GM18951 (cell line): ENCODE measurements at regions not wholly inside any gene's neighbourhood (a gene's known extent, or its start where the extent isn't known, plus 50 kb on each side); places are given as distances from the start of the nearest gene placed in this dataset.

ENCODE experiments used
- POLR2A ChIP-seq: IDR thresholded peaks from 4 replicates; pipeline ENCODE4 v1.6.1; 2011; ENCODE audit warnings: mild to moderate bottlenecking; ENCODE audit not compliant: insufficient read length, insufficient read depth; ENCODE audit errors: extremely low read depth
- in situ Hi-C: fragments of 300-500 bp; cut with MboI; formaldehyde crosslinking; loops from one replicate; pipeline ENCODE4 v1.12.0; 2022; ENCODE audit warnings: low sequenced_read_pairs, mixed read lengths, inconsistent platforms; ENCODE audit not compliant: unreplicated experiment

DNA sequence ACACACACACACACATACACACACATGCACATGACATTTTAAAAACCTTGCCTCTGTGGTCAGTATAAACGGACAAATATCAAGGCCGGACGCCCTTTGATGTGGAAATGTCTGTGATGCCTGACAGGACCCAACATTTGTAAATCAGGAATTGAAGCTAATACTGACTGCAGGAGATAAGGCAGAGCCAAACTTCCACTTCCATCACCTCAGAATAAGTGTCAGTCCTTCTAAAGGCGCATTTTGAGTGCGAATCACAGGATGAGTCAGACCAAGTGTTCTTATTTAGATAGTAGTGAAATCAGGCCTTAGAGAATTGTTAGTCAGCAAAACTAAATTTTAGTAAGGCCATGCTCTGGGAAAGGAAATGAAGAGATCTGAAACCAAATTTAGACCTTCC lies 211.7 kb upstream of the LRATD1 start:
- in situ Hi-C loops, result no loop called here
- TF ChIP-seq POLR2A, result no peak

DNA sequence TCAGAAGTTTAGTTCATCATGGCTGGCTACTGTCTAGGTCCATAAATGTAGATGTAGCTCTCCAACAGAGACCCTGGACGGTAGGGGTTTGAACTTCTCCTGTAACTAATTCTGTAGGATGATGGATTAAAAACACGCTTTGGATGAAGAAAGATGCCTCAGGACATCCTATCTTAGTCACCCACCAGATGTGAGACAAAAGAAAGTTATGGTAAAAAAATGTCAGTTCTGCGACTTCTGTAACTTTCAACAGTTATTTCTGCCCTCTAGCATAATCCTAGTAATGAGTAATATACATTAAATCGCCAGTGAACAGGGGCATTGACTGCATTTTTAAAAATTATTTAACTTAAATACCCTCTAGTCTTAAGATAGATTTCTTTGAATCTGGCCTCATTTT lies 210.1 kb upstream of the LRATD1 start:
- TF ChIP-seq POLR2A, result no peak
- in situ Hi-C loops, result no loop called here

DNA sequence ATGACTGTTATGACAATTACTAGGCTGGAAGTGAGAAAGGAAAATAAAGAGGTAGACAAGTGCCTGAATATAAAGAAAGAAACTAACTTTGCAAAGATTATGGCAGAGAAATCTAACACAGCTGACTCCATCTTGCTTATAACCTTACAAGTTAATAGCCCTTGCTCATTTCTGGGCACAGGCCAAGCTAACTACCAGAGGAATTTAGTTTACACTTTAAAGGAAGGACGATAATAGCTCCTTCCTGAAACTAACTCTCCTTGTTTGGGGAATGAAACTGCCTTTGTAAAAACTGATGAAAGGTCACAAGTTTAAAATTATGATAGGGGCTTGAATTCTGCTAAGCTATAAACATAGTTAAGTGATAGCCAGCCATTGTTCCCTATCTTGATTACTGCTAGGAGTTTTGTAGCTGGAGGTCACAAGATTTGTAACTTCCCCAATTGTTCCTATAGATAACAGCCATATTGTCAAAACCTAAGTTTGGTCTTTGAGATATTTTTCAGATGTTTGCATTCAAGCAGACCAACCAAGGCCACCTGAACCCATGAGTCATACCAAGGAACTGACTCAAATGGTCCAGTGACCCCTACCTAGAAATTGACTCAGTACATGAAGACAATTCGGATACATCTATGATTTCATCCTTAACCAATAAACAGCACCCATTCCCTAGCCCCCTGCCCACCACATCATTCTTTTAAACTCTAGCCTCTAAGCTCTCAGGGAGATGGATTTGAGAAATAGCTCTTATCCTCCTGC lies 209.2 kb upstream of the LRATD1 start:
- in situ Hi-C loops, result no loop called here
- no peak for TF ChIP-seq POLR2A

DNA sequence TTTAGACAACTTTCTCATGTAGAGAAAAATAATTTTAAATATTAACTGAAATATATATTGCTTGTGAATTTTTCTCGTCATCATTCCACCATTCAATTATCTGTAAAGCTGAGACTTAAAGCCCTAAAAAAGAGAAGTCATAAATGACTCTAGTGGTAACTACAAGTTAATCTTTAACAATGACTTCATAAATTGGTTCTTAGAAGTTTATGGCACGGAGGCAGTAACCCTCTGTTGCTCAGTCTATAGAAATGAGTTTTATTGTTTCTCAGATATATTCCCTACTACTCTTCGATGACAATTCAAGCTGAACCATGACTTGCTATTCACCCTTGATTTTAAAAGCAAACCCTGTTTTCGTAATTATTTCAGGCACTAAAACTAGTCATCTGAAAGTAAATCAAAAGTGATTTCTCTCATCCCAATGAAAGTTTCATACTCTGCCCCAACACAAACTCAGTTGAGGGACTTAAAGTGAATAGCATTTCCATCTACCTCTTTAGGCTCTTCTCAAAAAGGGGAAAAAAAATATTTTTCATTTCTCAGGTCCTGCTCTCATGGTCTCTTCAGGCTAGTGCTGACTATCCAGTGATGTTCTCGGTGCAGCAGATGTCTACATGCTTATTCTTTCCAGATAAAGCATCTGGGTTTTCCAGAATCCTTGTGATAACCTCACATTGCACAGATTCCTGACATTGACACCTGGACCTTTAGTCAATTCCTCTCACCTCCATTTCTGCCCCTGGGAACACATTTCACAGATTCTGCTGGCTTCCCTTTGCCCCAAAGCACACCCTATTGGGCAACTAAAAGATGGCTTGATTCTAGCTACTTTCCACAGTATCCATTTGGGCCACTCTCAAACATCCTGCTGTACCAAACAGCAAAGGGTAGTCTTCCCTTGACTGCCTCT lies 207.8 kb upstream of the LRATD1 start:
- TF ChIP-seq POLR2A, result no peak
- in situ Hi-C loops, result no loop called here

DNA sequence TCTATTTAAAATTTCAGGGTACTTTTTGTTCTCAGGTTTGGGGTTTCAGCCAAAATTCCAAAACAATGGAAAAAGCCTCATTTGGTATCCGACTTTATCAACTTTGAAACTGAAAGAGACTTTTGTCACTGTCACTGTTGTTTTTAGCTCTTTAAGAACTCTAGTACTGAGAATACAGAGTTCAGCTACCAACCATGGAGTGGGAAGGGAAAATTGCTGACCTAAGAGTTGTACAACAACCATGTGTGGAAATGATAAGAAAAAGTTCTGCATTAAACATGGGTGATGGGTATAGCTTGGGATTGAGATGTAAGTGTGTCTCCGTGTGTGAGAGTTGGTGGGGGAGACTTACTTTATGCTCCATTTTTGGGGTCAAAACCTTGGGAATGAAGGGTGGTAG lies 206.6 kb upstream of the LRATD1 start:
- TF ChIP-seq POLR2A, result no peak
- in situ Hi-C loops, result no loop called here

DNA sequence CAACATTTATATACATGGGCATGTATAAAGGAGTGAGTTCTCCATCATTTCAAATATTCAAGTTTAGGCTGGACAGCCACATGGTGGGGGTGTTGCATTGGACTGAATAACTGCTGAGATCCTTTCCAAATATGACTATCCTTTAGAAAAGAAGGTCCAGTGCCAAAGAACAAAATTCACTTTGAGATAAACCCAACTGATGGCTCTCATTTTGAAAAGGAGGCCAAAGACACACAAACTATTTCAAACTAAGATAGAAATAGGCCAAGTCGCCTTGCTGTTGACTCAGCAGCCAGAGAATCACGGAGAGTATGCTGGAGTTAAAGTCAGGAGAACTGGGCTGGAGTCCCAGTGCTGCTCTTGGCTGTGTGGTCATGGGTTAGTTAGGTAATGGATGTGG lies 204.5 kb upstream of the LRATD1 start:
- no peak for TF ChIP-seq POLR2A
- in situ Hi-C loops, result no loop called here

DNA sequence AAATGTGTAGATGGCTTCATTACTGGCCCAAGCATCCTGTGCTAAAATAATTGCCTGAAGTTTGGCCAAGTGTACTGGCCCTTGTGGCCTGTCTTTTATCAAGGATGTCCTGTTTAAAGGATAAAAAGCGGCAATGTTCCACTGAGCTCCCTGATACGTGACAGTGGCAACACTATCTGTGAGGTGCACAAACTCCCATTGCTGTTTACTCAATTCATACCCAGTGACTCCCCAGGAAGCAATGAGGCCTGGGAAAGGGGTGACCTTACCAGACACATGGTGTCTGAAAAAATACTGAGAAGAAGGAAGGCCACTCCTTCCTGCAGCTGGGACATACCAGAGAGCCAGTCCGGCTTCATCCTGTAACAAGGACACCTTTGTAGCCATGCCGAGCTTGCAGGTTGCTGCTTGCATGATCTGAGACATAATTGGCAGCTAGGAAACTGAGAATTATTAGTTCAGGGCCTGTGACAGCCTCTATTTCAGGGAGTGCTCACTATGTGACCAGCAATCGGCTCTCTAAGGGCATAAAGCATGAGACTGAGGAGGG lies 198.5 kb upstream of the LRATD1 start:
- in situ Hi-C loops, result no loop called here
- no peak for TF ChIP-seq POLR2A

DNA sequence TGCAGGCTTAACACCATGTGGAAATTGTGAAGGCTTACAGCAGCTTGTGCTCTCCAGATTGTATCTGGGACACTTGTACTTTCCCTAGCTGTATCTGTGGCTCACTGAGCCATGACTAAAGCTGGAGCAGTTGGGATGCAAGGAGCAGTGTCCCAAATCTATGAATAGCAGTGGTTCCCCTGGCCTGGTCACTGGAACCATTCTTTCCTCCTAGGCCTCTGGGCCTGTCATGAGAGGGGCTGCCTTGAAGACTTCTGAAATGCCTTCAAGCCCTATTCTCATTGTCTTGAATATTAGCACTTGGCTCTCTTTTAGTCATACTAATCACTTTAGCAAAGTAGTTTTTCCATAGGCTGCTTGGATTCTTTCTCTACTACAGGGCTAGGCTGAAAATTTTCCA lies 186.8 kb upstream of the LRATD1 start:
- in situ Hi-C loops, result no loop called here
- no peak for TF ChIP-seq POLR2A

DNA sequence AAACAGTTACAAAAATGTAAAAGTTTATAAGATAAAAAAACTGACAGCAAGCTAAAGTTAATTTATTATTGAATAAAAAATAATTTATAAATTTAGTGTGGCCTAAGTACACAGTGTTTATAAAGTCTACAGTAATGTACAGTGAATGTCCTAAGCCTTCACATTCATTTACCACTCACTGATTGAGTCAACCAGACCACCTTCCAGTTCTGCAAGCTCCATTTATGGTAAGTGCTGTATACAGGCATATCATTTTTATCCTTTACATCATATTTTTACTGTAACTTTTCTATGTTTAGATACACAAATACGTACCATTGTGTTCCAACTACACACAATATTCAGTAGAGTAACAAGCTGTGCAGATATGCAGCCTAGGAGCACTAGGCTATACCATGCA lies 184.2 kb upstream of the LRATD1 start:
- in situ Hi-C loops, result no loop called here
- TF ChIP-seq POLR2A, result no peak

DNA sequence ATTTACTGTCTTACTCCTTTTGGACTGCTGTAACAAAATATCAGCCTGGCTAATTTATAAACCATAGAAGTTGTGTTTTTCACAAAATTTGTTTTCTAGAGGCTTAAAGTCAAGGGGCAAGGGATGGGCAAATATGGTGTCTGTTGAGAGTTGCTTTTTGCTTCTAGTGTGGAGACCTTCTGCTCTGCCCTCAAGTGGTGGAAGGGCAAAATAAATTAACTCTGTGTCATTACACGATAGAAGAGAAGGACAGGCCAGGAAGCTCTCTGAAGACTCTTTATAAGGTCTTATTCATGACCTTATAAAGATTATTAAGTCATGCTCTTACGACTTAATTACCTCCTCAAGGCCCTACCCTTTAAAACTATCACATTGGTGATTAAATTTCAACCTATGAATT lies 181.2 kb upstream of the LRATD1 start:
- in situ Hi-C loops, result no loop called here
- no peak for TF ChIP-seq POLR2A

DNA sequence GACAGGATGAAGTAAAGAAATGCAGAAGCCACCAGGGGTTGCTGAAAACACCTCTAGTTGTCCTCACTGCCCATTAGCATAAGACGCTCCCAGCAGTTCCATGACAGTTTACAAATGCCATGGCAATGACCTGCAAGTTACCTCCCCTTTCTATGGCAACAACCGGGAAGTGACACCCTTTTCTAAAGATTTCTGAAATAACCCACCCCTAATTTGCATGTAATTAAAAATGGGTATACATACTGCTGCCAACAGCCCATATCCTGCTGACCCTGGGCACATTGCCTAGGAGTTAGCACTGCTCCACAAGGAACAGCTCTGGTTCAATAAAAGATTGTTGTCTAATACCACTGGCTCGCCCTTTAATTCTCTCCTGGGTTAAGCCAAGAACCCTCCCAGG lies 178.3 kb upstream of the LRATD1 start:
- no peak for TF ChIP-seq POLR2A
- in situ Hi-C loops, result no loop called here

DNA sequence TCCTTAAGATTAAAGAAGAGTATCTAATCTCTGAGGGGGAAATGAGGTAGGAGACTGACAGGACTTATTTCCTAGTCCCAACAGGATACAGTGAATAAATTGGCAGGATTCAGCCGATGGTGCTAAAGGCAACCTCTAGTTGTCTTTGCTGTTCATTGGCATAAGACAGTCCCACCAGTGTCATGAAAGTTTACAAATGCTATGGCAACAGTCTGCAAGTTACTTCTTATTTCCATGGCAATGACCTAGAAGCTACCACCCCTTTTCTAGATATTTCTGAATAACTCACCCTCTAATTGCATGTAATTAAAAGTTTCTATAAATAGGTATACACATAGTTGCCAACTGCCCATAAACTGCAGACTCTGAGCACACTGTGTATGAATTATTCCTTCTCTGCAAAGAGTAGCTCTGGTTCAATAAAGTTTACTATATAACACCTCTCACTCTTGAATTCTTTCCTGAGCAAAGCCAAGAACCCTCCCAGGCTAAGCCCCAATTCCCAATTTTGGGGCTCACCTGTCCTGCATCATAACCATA lies 172.7 kb upstream of the LRATD1 start:
- no peak for TF ChIP-seq POLR2A
- in situ Hi-C loops, result no loop called here

DNA sequence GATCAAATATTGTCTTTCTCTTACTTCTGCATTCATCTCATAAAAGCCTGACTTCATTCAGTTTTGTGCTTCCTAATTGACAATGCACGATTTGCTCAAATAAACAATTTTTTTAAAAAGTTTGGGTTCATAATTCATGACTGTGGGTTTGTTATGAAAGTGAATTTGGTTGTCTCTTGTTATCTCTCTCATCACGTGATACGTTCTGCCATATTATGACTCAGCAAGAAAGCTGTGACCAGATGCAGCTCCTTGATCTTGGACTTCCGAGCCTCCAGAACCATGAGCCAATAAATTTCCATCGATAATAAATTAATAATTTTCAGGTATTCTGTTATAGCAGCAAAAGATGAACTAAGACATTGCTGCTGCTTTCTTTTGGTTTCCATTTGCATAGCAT lies 156.5 kb upstream of the LRATD1 start:
- TF ChIP-seq POLR2A, result no peak
- in situ Hi-C loops, result no loop called here
